ENCODE measurements at regions not wholly inside any gene's neighbourhood (a gene's known extent, or its start where the extent isn't known, plus 50 kb on each side); places are given as distances from the start of the nearest gene placed in this dataset.

DNA sequence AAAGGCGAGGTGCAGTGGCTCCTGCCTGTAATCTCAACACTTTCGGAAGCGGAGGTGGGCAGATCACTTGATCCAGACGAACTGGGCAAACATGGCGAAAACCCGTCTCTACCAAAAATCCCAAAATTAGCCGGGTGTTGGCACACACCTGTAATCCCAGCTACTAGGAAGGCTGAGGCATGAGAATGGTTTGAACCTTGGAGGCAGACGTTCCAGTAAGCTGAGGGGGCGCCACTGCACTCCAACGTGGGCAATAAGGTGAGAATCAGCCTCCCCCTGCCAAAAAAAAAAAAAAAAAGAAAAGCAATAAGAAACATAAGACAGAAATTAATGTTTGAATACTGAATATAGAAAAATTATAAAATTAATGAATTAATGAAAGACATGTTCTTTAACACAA, 928.7 kb downstream of the LRFN5 start:
- Histone ChIP-seq H3K4me2 (no peak overlapping the region), H4K20me1 (ENCODE audit: insufficient read depth) (no peaks in the 10 kb centered on the region), H3K27me3 (ENCODE audit: insufficient read depth) (no peaks in the 10 kb centered on the region), H3K4me1 (ENCODE audit: control insufficient read depth in 1 of 2, insufficient read depth in 2 of 2, low read depth in 1 of 2, low read length in 1 of 2) (no peaks in the 10 kb centered on the region), H3K9me3 (no peaks in the 10 kb centered on the region), H3K36me3 (replicated peaks in 1 of 2; ENCODE audit: control insufficient read depth in 1 of 2, insufficient read depth in 2 of 2, low read length in 1 of 2) (no peaks in the 10 kb centered on the region), H3K79me2 (ENCODE audit: insufficient read depth) (no peaks in the 10 kb centered on the region), H3K9me2 (no peaks in the 10 kb centered on the region), H3K27ac (ENCODE audit: low read depth in 2 of 2, low read length in 1 of 2) (no peak overlapping the region), H3F3A (replicated peaks; ENCODE audit: insufficient read depth) (no peaks in the 10 kb centered on the region), H2AFZ (ENCODE audit: low read depth) (no peak overlapping the region), H3K4me3 (ENCODE audit: low read depth in 2 of 2, low read length in 1 of 2) (peak overlapping the region in 1 of 2 experiments; percentile 9; a peak in 1 of 4 replicates), H3K9ac (no peak overlapping the region)
- CTCF ChIA-PET: no interaction called here
- POLR2A ChIA-PET: no interaction called here
- no peak for DNase-seq
- TF ChIP-seq TEAD4 (IDR thresholded peaks at IDR 0.05; ENCODE audit: borderline replicate concordance, insufficient read depth) (no peak), TAF1 (IDR thresholded peaks at IDR 0.05; ENCODE audit: borderline replicate concordance, low read depth, low read length) (no peak), FOSL2 (IDR thresholded peaks at IDR 0.05; ENCODE audit: borderline replicate concordance, low read depth) (no peak), GATA2 (CRISPR knock-in tag; IDR thresholded peaks at IDR 0.05) (no peak), POLR2AphosphoS5 (IDR thresholded peaks at IDR 0.05; ENCODE audit: low read depth, low read length) (no peak), JUND (IDR thresholded peaks at IDR 0.05) (no peak), RFX5 (IDR thresholded peaks at IDR 0.05; ENCODE audit: low read length) (no peak), MXI1 (IDR thresholded peaks at IDR 0.05; ENCODE audit: low read depth, low read length) (no peak), MEF2A (IDR thresholded peaks at IDR 0.05; ENCODE audit: borderline replicate concordance, low read depth) (no peak), EP300 (IDR thresholded peaks at IDR 0.05; ENCODE audit: borderline replicate concordance in 1 of 2, low read depth in 1 of 2, low read length in 1 of 2) (no peak), GABPA (IDR thresholded peaks at IDR 0.05; ENCODE audit: low read depth) (no peak)
- TF ChIP-seq, protein P1, sequence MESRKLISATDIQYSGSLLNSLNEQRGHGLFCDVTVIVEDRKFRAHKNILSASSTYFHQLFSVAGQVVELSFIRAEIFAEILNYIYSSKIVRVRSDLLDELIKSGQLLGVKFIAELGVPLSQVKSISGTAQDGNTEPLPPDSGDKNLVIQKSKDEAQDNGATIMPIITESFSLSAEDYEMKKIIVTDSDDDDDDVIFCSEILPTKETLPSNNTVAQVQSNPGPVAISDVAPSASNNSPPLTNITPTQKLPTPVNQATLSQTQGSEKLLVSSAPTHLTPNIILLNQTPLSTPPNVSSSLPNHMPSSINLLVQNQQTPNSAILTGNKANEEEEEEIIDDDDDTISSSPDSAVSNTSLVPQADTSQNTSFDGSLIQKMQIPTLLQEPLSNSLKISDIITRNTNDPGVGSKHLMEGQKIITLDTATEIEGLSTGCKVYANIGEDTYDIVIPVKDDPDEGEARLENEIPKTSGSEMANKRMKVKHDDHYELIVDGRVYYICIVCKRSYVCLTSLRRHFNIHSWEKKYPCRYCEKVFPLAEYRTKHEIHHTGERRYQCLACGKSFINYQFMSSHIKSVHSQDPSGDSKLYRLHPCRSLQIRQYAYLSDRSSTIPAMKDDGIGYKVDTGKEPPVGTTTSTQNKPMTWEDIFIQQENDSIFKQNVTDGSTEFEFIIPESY (IDR thresholded peaks at IDR 0.05; ENCODE audit: borderline replicate concordance, low read depth): no peak
- TF ChIP-seq, protein P2, sequence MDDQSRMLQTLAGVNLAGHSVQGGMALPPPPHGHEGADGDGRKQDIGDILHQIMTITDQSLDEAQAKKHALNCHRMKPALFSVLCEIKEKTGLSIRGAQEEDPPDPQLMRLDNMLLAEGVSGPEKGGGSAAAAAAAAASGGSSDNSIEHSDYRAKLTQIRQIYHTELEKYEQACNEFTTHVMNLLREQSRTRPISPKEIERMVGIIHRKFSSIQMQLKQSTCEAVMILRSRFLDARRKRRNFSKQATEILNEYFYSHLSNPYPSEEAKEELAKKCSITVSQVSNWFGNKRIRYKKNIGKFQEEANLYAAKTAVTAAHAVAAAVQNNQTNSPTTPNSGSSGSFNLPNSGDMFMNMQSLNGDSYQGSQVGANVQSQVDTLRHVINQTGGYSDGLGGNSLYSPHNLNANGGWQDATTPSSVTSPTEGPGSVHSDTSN (IDR thresholded peaks at IDR 0.05): no peak
- TF ChIP-seq, protein P3, sequence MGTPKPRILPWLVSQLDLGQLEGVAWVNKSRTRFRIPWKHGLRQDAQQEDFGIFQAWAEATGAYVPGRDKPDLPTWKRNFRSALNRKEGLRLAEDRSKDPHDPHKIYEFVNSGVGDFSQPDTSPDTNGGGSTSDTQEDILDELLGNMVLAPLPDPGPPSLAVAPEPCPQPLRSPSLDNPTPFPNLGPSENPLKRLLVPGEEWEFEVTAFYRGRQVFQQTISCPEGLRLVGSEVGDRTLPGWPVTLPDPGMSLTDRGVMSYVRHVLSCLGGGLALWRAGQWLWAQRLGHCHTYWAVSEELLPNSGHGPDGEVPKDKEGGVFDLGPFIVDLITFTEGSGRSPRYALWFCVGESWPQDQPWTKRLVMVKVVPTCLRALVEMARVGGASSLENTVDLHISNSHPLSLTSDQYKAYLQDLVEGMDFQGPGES (IDR thresholded peaks at IDR 0.05; ENCODE audit: low read depth, low read length): no peak
- TF ChIP-seq, protein P4, sequence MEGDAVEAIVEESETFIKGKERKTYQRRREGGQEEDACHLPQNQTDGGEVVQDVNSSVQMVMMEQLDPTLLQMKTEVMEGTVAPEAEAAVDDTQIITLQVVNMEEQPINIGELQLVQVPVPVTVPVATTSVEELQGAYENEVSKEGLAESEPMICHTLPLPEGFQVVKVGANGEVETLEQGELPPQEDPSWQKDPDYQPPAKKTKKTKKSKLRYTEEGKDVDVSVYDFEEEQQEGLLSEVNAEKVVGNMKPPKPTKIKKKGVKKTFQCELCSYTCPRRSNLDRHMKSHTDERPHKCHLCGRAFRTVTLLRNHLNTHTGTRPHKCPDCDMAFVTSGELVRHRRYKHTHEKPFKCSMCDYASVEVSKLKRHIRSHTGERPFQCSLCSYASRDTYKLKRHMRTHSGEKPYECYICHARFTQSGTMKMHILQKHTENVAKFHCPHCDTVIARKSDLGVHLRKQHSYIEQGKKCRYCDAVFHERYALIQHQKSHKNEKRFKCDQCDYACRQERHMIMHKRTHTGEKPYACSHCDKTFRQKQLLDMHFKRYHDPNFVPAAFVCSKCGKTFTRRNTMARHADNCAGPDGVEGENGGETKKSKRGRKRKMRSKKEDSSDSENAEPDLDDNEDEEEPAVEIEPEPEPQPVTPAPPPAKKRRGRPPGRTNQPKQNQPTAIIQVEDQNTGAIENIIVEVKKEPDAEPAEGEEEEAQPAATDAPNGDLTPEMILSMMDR (IDR thresholded peaks at IDR 0.05): no peak
- 3% methylated on average over 10 of the region's 10 CpGs for WGBS (ENCODE audit: low lambda C conversion rate)

All from SK-N-SH (cell line).